Esophagus muscularis mucosa (tissue), 3 donors: ENCODE measurements at regions not wholly inside any gene's neighbourhood (a gene's known extent, or its start where the extent isn't known, plus 50 kb on each side); places are given as distances from the start of the nearest gene placed in this dataset.
"Not testable (repeated sequence)": the region's sequence is repeated elsewhere in the genome, so short reads cannot be mapped to it uniquely, and the experiment has no call there.

ENCODE experiments used
- CTCF ChIP-seq, 3 experiments: fragments of 200-600 bp in 2 of 3; fragments of 450-650 bp in 1 of 3; sonication (generic) in 2 of 3; IDR thresholded peaks; one replicate each; pipeline ENCODE4 v1.5.1; 2017 to 2019; ENCODE audit warnings: antibody characterized with exemption in 3 of 3, mild to moderate bottlenecking in 2 of 3, moderate library complexity in 1 of 3
- POLR2A ChIP-seq: fragments of 450-650 bp; IDR thresholded peaks from one replicate; pipeline ENCODE4 v1.6.1; 2017; ENCODE audit warnings: antibody characterized with exemption, moderate library complexity, mild to moderate bottlenecking, low read depth
- POLR2AphosphoS5 ChIP-seq, 2 donors: sonication (generic); formaldehyde crosslinking; IDR thresholded peaks; one replicate each; pipeline ENCODE4 v1.6.1; 2017; ENCODE audit warnings: antibody characterized with exemption in 2 of 2

GRCh38 chr6:10337376-10337775 lies 77.5 kb downstream of the TFAP2A start:
- not testable (repeated sequence) for TF ChIP-seq POLR2AphosphoS5 (IDR thresholded peaks at IDR 0.05); CTCF (IDR thresholded peaks at IDR 0.05); POLR2A
